ENCODE measurements at regions not wholly inside any gene's neighbourhood (a gene's known extent, or its start where the extent isn't known, plus 50 kb on each side); places are given as distances from the start of the nearest gene placed in this dataset.

GRCh38 chr22:48653929-48654328, 1173.7 kb downstream of the BRD1 start:
- DNase-seq (ENCODE audit: low spot score): no peak

- no peak for DNase-seq (ENCODE audit: low spot score)
Observed at GRCh38 chr22:48653306-48653705, 1174.4 kb downstream of the BRD1 start.

GRCh38 chr22:48652796-48653195, 1174.9 kb downstream of the BRD1 start:
- DNase-seq (ENCODE audit: low spot score): no peak

GRCh38 chr22:48651981-48652538, 1175.6 kb downstream of the BRD1 start:
- no peak for DNase-seq (ENCODE audit: low spot score)

GRCh38 chr22:48651036-48651890, 1176.4 kb downstream of the BRD1 start:
- DNase-seq (ENCODE audit: low spot score): no peak

- no peak for DNase-seq (ENCODE audit: low spot score)
Observed at GRCh38 chr22:48650323-48651035, 1177.2 kb downstream of the BRD1 start.

GRCh38 chr22:48649466-48649865, 1178.2 kb downstream of the BRD1 start:
- no peak for DNase-seq (ENCODE audit: low spot score)

- no peak for DNase-seq (ENCODE audit: low spot score)
Observed at GRCh38 chr22:48649031-48649430, 1178.6 kb downstream of the BRD1 start.

- no peak for DNase-seq (ENCODE audit: low spot score)
Observed at GRCh38 chr22:48647606-48648515, 1179.8 kb downstream of the BRD1 start.

- no peak for DNase-seq (ENCODE audit: low spot score)
Observed at GRCh38 chr22:48647051-48647450, 1180.6 kb downstream of the BRD1 start.

- DNase-seq (ENCODE audit: low spot score): no peak
Observed at GRCh38 chr22:48646216-48646925, 1181.3 kb downstream of the BRD1 start.

GRCh38 chr22:48645766-48646165, 1181.9 kb downstream of the BRD1 start:
- no peak for DNase-seq (ENCODE audit: low spot score)

GRCh38 chr22:48644997-48645396, 1182.7 kb downstream of the BRD1 start:
- DNase-seq (ENCODE audit: low spot score): no peak

GRCh38 chr22:48644108-48644507, 1183.6 kb downstream of the BRD1 start:
- DNase-seq (ENCODE audit: low spot score): peak; percentile 33

GRCh38 chr22:48643066-48643731, 1184.5 kb downstream of the BRD1 start:
- DNase-seq (ENCODE audit: low spot score): no peak

GRCh38 chr22:48642550-48642949, 1185.1 kb downstream of the BRD1 start:
- no peak for DNase-seq (ENCODE audit: low spot score)

GRCh38 chr22:48641906-48642475, 1185.7 kb downstream of the BRD1 start:
- DNase-seq (ENCODE audit: low spot score): no peak

GRCh38 chr22:48640890-48641841, 1186.5 kb downstream of the BRD1 start:
- DNase-seq (ENCODE audit: low spot score): no peak

All from AG08395 (cell line).